DMS53 (cell line): ENCODE measurements at regions not wholly inside any gene's neighbourhood (a gene's known extent, or its start where the extent isn't known, plus 50 kb on each side); places are given as distances from the start of the nearest gene placed in this dataset.

Experiments used
- DNase-seq: peaks from one replicate; lab custom pipeline; 2025; lab: John Stamatoyannopoulos, UW

DNA sequence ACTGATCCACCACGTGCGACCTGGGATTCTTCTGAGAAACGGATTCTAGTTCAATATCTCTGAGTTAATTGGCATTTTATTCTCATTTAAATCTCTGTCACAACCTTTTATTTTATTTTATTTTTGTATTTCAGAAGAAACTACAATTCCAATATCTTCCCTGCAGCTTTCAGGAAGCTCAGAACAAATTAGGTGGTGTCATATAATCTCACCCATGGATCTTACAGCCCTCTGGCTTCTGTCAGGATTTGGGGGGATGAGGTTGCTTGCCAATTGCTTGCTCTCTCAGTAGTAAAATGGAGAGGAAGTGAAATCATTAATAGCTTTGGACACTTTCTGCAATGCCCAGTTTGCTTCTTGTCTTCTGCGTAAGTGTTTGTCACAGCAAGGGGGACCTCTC lies 205.4 kb downstream of the TLE3 start:
- DNase-seq, result no peak

DNA sequence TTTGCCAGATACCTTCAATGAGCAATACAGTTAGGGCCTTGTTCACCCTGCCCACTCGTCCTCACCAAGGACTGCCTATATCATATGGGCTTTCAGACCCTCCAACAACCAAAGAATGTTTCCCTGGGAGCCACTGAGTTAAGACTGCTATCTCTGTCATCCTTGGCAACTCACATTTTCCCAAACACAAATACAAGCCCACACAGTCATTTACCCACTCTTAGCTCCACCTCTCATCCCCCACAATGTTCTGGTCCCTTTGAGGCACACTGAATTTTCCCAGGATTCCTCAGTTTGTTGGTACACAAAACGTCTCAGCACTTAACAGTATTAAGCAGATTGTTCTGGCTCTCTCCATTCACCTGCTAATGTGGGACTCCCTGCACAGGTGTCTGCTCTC lies 204.6 kb downstream of the TLE3 start:
- no peak for DNase-seq

DNA sequence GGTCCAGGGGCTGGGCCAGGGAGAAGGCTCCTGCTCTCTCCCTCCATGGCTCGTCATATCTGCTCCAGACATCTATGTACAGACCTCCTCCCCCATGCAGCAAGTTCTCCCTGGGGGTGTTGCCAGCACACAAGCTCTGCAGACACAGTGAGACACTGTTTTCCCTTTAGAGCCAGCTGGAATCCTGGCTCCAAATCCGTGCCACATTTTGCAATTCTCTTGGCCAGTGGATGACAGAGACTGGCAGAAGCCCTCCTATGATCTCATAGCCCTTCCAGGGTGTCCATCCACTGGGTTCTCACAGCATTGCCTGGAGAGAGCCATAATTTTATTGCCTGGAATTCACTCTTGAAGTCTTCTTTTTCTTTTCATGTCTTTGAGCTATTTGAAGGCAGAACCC lies 203.9 kb downstream of the TLE3 start:
- peak; percentile 32 for DNase-seq

DNA sequence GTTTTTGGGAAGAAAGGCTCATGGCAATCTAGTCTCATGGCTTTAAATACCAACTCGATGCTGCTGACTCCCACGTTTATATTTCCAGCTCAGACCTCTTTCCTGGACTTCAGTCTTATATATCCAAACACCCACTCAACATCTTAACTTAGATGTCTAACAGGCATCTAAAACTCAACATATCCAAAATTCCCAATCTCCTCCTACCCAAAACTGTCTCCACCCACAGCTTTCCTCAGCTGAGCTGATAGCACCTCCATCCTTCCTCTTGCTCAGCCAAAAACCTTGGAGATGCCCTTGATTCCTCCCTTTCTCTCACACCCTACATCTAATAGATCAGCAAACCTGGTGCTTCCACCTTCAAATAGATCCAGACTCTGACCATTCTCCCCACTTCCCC lies 202.5 kb downstream of the TLE3 start:
- DNase-seq, result no peak

DNA sequence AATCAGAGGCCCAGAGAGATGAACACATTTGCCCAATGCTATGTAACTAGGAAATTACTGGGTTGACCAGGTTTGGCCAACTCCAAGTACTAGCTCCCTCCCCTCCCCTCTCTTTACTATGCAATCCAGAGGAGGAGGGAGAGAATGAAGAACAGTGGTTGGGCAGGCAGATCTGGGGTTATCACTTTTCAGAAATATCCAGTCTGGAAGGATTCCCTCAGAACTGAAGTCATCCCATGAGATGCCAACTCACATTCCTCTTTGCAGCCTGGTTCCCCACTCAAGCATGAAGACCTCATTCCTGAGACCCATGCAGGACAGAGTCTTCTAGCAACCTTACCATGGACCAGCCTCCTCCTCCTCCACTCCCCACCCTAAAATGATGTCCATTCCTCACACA lies 201.1 kb downstream of the TLE3 start:
- no peak for DNase-seq

DNA sequence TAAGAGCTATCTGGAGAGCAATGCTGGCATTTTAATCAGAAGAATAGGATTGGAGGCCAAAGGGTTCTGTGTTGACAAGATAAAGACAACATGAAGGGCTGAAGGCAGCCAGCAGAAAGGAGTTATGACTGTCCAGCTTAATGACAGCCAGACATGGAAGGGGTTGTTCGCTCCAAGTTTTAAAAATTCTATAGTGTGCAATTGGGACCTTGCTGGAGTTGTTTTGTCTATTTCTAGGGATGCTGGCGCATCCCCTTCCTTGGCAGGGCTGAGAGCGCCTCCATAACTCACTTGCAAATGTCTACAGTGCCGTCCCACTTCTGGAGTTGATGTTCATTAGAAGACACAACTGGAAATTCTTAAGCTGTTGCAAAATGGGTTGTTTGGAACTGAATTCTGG lies 200.7 kb downstream of the TLE3 start:
- DNase-seq, result no peak

DNA sequence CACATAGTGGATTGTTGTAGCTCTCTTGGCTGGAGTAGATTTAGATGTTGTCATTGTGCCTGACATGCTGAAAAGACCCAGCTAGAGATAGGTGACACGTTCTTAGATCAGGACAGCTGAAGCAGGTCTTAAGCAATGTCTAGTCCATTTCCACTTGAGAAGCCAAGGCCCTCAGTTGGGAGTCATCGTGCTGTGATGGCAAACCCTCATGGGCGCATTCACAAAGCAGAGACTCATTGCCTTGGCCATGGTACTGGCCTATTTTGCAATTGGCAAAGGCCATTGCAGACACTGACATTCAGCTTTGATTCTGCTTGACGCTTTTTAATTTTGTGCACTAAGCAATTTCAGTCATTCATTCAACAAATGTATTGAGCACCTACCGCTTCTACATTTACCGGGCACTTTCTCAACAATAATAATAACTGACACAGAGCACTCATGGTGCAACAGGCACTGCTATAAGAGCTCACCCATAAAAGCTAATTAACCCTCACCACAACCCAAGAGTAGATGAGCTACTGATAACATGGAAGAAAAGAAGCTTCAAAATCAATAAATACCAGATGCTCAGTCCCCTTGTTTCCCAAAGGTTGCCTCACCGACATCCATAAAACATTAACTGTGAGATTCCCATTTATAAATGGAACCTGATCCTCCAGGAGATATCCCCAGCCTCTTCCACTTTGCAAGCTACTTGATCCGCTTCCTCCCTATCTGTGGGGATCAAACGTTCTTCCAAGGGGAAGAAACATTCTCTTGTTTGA lies 200.1 kb downstream of the TLE3 start:
- DNase-seq, result no peak

DNA sequence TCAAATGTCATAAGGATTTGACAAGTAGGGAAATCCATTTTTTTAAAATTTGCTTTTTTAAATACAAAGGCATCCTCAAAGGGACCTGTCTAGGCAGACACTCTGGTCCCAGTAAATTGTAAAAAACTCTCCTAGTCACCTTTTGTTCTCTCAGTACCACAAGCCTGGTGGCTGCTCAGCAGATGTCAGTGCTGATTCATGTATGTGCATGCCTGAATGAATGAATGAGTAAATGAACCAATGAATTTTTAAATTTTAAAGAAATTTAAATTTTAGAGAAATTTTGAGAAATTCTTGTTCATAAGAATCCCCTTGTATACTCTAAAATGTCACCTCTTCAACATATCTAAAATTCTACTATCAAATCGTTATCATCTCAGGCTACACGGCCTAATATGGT lies 199.5 kb downstream of the TLE3 start:
- DNase-seq, result no peak

DNA sequence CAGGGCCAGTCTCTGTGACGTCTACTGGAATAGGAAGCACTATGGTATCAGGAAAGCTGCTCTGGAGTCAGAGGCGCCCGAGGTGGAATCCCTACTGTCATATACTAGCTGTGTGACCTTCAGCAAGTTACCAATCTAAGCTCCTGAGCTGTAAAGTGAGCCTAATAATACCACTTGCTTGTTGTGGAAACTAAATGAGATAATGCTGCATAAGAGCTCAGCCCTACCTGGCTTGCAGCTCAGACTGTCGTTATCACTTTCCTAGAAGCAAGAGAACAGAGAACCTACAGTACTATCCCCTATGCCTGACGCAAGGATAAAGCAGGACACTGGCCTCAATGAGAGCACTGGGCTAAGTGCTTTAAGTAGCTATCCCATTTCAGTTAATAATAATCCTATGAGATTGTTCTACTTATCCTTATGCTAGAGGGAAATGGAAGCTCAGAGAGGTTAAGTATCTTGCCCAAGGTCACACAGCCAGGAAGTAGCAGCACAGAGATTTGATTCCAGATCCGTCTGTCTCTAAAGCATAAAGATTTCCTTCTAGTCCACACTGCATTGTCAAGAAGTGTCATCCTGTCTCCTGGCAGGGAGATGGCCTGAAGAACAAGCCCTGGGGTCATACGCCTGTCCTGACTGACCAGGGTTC lies 195.2 kb downstream of the TLE3 start:
- no peak for DNase-seq

DNA sequence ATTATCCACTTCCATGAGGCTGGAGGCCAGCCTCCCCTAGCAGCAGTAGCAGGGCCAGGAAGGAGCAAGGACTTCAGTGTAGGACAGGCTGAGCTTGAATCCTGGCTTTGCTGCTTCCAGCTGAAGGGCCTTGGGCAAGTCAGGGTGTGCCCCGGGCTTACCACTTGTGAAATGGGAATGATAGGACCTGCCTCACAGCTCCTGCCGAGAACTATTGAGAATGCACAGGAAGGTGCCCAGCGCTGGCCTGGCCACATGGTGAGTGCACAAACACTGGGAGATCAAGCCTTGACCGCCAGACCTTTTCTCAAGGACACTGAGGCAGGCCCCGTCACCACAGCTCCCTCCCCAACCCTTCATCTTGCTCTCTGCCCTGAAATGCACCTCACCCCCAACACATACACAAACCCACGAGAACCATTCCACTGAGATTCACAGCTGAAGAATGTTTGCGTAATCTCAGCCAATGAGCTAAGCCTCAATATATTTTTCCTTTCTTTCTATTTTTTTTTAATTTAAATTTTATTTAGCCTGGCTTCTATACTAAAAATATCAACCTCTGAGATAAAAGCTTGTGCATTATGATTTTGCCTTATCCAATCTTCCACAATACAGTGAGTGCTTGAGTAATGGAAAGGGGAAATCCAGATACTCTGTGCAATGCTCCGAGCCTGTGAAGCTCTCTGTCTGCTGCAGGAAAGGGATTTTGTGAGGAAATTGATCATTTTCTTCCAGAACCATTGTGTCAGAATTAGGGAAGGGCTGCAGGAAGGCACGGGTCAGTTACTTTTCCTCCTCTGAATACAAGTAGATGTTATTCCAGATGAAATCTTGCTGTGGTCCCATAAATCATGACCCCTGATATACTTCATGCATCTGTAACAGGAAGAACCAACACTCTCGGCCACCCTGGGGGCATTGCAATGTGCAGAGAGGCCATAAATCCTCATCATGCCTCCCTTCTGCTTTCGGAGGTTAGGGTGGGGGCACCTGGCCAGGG lies 193.9 kb downstream of the TLE3 start:
- no peak for DNase-seq

DNA sequence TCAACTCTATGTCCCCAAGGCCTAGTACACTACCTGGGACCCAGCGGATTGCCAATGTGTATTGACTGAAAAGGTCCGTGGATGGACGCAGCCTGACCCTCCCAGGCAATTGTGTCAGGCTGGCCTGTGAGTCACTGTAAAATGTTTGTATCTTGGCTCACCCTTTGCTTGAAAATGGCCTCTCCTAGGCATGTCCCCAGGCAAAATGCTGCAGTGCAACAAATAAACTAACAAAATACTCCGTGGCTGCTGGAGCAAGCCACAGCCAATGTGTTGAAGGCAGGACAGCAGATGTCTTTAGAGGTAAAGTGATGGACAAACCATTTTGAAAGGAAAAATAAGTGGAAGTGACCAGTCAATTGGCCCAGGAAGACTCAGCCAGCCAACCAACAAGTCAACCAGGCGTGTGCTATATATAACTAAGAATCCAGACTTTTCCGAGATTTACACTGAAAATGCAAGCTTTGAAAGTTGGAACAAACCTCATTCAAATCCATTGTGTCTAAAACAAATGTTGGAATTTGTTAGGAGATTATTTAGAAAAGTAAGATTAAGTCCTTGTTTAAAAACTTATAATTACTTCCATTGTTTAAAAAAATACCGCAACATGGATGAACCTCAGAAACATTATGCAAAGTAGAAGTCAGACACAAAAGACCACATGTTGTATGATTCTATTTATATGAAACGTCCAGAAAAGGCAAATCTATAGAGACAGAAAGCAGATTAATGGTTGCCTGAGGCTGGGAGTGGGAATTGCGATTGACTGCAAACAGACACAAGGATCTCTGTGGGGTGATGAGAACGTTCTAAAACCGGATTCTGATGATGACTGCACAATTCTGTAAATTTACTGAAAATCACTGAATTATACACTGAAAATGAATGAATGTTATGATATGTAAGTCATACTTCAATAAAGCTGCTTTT lies 191.2 kb downstream of the TLE3 start:
- no peak for DNase-seq

DNA sequence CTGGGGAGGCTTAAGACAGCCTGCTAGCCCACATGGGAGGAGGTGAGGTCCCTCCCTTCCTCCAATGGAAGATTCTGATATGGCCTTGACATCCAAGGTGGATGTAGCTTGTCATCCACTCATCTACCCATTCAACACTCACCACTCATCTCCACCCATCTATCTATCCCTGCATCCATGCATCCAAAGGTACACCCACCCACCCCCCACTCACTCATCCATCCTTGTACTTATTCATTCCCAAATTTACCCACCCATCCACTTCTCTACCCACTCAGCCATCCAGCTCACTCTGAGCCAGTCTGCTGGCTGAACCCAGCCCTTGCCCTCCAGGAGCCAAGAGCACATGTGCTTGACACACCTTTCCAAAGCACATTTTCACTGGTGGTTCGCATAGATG lies 189.7 kb downstream of the TLE3 start:
- no peak for DNase-seq

DNA sequence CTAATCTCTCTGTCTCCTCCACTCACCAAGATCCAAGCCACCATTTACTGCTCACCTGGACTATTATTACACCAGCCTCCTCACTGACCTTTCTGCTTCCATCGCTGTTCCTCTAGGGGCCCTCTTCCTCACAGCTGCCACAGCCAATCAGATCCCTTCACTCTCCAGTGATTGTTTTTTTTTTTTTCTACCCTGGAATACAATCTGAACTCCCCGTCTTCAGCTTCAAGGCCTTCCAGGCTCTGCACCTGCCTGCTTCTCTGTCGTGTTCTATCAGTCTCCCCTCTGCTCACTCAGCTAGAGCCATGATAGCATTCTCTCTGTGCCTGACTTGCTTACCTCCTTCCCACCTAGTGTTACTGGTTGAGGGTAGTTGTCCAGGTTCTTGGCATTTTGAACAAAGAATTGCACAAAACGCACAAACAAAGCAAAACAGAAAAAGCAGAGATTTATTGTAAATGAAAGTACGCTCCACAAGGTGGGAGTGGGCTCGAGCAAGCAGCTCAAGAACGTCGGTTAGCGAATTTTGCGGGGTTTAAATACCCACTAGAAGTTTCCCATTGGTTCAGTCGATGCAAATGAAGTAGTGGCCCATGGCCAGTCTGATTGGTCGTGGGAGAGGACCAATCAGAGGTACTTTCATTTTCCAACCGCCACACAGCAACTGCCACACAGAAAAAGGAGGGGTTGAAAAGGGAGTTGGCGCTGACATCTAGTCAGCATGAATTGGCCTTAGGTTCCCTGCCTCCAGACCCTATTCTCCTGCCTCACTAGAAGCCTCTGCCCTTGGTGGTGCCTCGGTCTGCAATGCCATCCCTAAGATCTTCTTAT lies 188.9 kb downstream of the TLE3 start:
- DNase-seq, result no peak

DNA sequence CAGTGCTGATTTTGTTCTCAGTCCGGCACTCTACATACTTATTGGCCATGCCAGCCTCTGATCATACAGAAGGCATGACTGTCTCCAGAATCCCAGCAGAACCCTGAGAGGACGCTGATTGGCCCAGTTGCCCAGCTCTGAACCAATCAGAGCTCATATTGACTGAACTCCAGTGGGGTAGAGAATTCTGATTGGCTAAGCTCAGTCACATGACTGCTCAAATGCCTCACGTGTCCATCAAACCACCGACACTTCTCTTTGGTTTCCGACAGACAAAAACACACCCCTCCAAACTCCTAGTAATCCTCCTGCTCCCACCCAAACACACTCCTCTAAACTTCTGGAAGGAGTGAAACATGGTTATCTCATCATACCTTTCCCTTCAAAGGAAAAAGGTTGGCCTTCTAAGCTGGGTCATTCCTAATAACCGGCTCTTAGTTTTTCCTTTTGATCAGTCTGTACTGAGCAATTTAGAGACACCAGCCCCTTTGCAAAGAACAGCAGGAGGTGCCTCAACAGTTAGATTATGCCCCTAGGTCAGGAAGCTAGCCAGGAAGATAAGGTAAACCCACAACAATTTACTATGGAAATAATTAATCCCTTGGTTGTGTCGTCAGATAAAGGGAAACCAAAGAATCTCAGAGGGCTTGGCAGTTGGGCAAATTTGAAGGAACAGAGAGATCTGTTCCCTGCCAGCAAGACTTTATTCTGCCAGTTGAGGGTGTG lies 187.8 kb downstream of the TLE3 start:
- no peak for DNase-seq

DNA sequence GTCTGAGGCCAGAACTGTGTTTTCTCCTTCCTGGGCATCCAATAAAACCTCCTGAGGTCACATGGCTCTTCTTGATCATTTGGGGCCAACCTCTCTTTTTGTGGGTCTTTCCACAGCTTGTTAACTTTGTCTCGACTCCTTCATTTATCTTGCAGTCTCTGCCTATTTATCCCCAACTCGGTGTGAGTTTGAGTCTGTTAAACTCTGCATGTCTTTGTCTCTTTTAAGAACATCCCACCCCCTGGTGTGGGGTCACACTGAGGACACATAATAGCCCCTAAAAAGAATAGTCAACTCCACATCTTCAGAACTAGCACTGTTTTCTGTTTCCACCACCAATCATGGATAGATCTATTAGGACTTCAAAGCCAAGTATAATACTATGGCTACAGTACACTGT lies 187.2 kb downstream of the TLE3 start:
- DNase-seq, result no peak

DNA sequence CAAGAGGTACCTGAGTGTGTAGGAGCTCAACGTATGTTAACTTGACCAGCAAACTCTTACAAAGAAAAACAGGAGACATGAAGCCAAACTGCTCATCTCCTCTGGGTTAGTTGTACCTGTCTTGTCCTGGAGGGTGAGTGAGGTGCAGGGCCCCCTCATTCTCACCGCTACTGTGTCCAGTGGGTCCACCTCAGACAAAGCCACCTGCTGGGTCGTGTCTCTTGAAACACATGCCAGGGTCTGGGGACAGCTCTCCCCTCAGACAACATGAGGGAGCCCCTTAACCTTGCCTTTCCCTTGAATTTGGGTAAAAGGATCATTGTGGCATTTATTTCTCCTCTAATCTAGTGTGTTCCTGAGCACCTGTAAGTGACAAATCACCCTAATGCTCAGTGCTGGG lies 185.6 kb downstream of the TLE3 start:
- no peak for DNase-seq

DNA sequence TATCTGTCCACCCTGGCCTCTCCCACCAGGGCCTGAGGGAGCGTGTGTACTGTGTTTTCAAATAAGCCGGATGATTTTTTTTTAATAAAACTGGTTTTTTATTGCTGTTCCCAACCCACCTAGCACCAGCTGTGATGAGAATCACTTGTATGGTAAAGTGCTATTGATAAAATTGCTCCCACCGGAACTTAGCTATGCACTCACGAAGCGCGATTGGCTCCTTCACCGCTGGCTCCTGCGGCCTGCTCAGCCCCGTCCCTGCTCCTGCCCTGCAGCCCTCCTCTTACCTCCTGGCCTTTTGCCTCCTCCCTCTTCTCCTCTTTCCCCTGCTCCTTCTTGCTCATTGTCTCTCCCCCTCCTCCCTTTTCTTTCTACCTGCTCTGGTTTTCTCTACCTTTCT lies 183.7 kb downstream of the TLE3 start:
- DNase-seq, result no peak

DNA sequence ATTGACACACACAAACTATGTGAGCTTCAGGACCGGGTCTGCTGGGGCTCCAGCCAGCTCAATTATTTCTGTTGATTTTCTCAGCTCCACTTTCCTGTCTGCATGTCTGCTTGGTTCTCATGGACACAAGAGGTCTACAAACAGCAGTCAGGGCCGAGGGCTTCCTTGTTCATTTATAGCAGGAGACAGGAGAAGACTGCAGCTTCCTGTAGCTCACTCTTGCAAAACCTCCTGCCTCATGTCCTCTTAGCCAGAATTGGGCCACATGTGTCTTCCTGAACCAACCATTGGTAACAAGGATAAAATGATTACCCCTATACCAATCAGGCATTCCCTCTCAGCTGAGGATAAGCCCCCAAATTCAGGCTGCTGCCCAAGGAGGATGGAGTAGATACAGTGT lies 182.8 kb downstream of the TLE3 start:
- peak; percentile 39 for DNase-seq

DNA sequence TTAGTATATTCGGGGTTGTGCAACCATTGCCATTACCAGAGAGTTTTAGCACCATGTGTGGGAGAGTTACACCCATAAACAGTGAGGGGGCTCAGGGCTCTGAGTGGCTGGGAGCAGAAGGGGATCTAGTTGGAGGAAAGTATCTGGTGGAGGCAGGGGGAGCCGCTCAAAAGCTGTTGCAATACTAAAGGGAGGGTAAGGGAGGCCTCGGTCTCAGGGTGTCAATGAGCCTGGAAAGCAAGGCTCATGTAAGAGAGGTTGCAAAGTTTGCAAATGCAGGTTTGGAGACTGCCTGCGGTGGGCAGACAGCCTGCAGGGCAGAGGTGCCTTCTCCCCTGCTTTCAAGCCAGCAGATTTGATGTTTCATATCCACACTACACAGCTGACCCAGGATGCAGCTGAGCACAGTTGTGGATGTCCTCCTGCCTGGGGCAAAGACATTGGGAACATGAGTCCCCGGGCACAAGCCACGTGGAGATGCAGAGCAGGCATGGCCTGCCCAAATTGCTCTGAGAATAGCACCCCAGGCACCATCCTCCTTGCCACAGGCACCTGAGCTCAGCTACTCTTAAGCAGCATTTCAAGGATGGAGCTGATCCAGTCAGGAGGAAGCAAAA lies 181.4 kb downstream of the TLE3 start:
- DNase-seq, result no peak

DNA sequence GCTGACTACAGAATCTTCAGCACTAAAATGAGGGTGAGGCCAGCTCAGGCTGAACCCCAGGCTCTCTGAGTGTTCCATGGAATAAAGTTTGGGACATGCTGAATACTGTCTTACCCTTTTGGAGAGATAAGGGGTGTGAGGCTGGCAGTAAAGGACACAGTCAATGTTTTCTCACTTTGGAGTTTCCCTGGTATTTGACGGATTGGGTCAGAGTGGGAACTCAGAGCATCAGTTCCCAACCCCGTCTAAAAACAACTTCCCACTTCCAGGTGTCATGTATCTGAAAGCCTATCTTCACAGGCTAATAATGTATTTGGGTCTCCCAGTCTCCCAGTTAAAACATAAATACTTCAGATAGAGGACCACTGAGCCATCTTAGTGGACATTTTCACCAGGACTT lies 180.7 kb downstream of the TLE3 start:
- DNase-seq, result no peak
